ENCODE measurements at regions not wholly inside any gene's neighbourhood (a gene's known extent, or its start where the extent isn't known, plus 50 kb on each side); places are given as distances from the start of the nearest gene placed in this dataset.

DNA sequence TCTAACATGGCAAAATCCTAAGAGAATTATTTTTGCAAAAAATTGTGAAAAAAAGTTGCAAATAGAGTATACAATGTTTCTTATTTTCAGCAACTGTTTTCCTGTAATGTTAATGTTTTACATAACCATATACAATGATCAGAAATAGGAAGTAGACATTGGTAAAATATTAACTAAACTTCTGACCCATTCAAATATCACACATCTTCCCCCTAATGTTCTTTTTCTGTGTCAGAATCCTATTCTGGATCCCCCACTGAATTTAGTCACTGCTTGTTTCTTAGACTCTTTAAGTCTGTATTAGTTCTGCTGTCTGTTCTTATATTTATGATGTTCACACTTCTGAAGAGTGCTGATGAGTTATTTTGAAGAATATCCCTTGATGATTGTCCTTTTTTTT lies 62.0 kb downstream of the HFE start:
- TF ChIP-seq POLR2A (IDR thresholded peaks at IDR 0.05) = no peak
- TF ChIP-seq, protein P1, sequence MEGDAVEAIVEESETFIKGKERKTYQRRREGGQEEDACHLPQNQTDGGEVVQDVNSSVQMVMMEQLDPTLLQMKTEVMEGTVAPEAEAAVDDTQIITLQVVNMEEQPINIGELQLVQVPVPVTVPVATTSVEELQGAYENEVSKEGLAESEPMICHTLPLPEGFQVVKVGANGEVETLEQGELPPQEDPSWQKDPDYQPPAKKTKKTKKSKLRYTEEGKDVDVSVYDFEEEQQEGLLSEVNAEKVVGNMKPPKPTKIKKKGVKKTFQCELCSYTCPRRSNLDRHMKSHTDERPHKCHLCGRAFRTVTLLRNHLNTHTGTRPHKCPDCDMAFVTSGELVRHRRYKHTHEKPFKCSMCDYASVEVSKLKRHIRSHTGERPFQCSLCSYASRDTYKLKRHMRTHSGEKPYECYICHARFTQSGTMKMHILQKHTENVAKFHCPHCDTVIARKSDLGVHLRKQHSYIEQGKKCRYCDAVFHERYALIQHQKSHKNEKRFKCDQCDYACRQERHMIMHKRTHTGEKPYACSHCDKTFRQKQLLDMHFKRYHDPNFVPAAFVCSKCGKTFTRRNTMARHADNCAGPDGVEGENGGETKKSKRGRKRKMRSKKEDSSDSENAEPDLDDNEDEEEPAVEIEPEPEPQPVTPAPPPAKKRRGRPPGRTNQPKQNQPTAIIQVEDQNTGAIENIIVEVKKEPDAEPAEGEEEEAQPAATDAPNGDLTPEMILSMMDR (IDR thresholded peaks at IDR 0.05) = no peak
- no peak for DNase-seq (ENCODE audit: low spot score in 2 of 2)
- H3K4me3 ChIP-seq (ENCODE audit: low read depth, poor library complexity, severe bottlenecking) = no peak overlapping the region
- intact Hi-C loops (cut with DNase I; ENCODE audit: low total_unique reads) = no loop called here

DNA sequence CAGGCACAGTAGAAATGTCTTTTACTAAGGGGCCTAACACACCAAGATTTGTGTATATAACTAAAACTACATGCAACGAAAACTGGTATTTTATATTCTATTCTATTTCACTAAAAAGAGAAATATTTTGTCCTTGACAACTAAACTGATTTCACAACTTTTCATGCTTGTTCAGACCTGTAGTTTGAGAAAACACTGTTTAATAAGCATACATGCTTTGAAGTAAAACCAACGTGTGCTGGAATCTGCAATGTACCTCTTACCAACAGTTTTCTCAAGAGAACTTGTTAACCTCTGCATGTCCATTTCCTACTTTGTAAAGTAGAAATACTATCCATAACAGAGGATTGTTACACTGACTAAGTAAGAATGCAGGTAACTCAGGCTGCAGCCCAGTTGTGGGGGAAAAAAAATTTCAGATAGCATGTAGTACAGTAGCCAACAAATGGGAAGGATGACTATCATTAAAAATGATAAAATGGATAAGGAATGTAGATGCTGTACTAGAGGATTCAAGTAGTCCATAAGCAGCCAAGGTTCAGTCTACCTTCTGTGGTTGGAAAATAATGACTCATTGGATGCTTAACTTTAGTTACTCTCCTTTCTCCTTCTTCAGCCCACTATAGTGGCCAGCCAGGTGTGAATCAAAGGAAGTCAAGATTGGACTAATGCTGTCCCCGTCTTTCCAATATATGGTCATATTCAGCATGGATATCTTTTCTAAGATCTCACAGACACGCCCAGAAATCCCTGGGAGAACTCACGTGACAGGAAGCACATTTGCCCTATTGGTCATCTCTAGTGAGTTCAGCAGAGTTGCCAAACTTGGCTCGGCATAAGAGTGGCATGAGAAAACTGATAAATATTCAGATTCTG lies 65.2 kb downstream of the HFE start:
- intact Hi-C loops (cut with DNase I; ENCODE audit: low total_unique reads) = no loop called here
- TF ChIP-seq, protein P1 (IDR thresholded peaks at IDR 0.05) = no peak
- no peak for TF ChIP-seq POLR2A (IDR thresholded peaks at IDR 0.05)
- no peak overlapping the region for H3K4me3 ChIP-seq (ENCODE audit: low read depth, poor library complexity, severe bottlenecking)
- DNase-seq (ENCODE audit: low spot score in 2 of 2) = no peak
- 56 to 61% methylated on average over 6 of the region's 6 CpGs for whole genome bisulfite sequencing, 2 donors

DNA sequence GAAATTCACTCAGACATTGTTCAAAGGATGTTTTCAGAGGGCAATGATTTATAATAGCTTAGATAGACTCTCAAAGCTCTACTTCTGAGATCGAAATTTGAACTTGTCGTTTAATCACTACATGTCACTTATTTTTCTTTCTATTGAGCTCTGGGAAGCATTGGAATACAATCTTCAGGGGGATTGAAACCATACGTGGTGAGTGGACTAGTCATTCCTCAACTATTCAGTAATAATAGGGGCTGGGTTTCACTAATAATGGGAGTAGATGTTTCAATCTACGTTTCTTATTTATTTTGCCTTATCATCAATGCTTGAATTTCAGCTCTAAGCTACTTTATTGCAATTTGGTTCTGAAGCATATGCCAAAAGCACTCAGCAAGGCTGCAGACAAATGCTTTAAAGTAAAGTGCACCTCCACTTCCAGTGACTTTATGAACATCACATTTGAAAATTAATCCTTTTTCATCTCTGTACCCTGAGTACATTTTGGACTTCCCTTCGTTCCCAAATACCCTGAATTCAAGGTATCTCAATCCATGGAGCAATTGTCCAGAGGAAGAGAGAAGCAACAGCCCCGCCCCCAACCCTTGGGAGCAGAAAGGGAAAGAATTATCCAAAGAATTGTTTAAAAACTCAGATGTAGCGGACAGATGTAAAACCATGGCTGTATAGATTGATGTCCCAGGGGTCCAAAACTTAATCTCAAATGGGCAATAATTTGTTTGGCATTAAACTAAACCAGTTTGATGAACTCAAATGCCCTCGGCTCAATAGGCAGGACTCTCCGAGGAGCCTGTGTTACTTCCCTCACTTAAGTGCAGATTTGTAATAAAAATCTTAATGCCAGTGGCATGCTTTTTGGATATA lies 68.1 kb downstream of the HFE start:
- 20% methylated on average over 9 of the region's 9 CpGs for WGBS, 2 donors
- intact Hi-C loops (cut with DNase I; ENCODE audit: low total_unique reads) = no loop called here
- no peak overlapping the region for H3K4me3 ChIP-seq (ENCODE audit: low read depth, poor library complexity, severe bottlenecking)
- TF ChIP-seq POLR2A (IDR thresholded peaks at IDR 0.05) = no peak
- TF ChIP-seq, protein P1 (IDR thresholded peaks at IDR 0.05) = no peak
- DNase-seq (ENCODE audit: low spot score in 2 of 2) = peak in 1 of 2 donors; percentile 59

DNA sequence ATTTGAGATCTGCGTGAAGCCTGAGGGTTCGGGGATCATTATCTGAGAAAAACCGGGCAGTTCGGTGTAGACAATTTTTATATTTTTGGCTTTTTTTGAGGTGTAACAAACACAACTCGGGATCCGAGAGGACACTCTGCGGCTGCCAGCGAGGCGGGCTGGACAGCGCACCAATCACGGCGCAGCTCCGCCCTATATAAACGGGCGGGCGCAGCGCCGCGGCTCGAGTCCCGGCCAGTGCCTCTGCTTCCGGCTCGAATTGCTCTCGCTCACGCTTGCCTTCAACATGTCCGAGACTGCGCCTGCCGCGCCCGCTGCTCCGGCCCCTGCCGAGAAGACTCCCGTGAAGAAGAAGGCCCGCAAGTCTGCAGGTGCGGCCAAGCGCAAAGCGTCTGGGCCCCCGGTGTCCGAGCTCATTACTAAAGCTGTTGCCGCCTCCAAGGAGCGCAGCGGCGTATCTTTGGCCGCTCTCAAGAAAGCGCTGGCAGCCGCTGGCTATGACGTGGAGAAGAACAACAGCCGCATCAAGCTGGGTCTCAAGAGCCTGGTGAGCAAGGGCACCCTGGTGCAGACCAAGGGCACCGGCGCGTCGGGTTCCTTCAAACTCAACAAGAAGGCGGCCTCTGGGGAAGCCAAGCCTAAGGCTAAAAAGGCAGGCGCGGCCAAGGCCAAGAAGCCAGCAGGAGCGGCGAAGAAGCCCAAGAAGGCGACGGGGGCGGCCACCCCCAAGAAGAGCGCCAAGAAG lies 69.0 kb downstream of the HFE start:
- WGBS, 2 donors = 0 to 1% methylated on average over 30 to 59 of the region's 61 CpGs
- H3K4me3 ChIP-seq (ENCODE audit: low read depth, poor library complexity, severe bottlenecking) = peak overlapping the region; percentile 95
- intact Hi-C loops (cut with DNase I; ENCODE audit: low total_unique reads) = no loop called here

DNA sequence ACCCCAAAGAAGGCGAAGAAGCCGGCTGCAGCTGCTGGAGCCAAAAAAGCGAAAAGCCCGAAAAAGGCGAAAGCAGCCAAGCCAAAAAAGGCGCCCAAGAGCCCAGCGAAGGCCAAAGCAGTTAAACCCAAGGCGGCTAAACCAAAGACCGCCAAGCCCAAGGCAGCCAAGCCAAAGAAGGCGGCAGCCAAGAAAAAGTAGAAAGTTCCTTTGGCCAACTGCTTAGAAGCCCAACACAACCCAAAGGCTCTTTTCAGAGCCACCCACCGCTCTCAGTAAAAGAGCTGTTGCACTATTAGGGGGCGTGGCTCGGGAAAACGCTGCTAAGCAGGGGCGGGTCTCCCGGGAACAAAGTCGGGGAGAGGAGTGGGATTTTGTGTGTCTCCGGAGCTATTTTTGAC lies 69.6 kb downstream of the HFE start:
- 0% methylated on average over 18 of the region's 18 CpGs for WGBS, 2 donors
- peak overlapping the region; percentile 95 for H3K4me3 ChIP-seq (ENCODE audit: low read depth, poor library complexity, severe bottlenecking)
- intact Hi-C loops (cut with DNase I; ENCODE audit: low total_unique reads) = no loop called here
- peak; percentile 62 to 93 for DNase-seq (ENCODE audit: low spot score in 2 of 2)
- TF ChIP-seq, protein P1 (IDR thresholded peaks at IDR 0.05) = no peak
- no peak for TF ChIP-seq POLR2A (IDR thresholded peaks at IDR 0.05)

More for the DNA sequence above, 69.0 kb downstream of the HFE start:
- TF ChIP-seq, protein P1 (IDR thresholded peaks at IDR 0.05) = no peak
- TF ChIP-seq POLR2A (IDR thresholded peaks at IDR 0.05) = peak in 1 of 2 donors; percentile 95
- peak; percentile 91 to 99 for DNase-seq (ENCODE audit: low spot score in 2 of 2)
